ENCODE measurements at regions not wholly inside any gene's neighbourhood (a gene's known extent, or its start where the extent isn't known, plus 50 kb on each side); places are given as distances from the start of the nearest gene placed in this dataset.

GRCh38 chr3:59483191-59483590 lies 433.4 kb upstream of the CFAP20DC start:
- intact Hi-C loops (cut with DNase I), result no loop called here

GRCh38 chr3:59482684-59483083 lies 432.9 kb upstream of the CFAP20DC start:
- H3K36me3 ChIP-seq, result no peaks in the 10 kb centered on the region
- no peak for TF ChIP-seq POLR2AphosphoS5 (IDR thresholded peaks at IDR 0.05; ENCODE audit: insufficient read depth in 1 of 2, low read depth in 1 of 2)
- TF ChIP-seq CTCF (IDR thresholded peaks at IDR 0.05), result no peak
- TF ChIP-seq POLR2A (IDR thresholded peaks at IDR 0.05), result no peak

More at GRCh38 chr3:59483191-59483590, 433.4 kb upstream of the CFAP20DC start:
- no peak overlapping the region for H3K4me3 ChIP-seq
- no peak overlapping the region for H3K27ac ChIP-seq
- DNase-seq (ENCODE audit: extremely low spot score in 2 of 2), result no peak
- TF ChIP-seq POLR2A (IDR thresholded peaks at IDR 0.05) (no peak), POLR2AphosphoS5 (IDR thresholded peaks at IDR 0.05; ENCODE audit: insufficient read depth in 1 of 2, low read depth in 1 of 2) (no peak), CTCF (IDR thresholded peaks at IDR 0.05) (no peak)
- H3K36me3 ChIP-seq, result no peaks in the 10 kb centered on the region
- no peaks in the 10 kb centered on the region for H3K4me1 ChIP-seq
- no peaks in the 10 kb centered on the region for H3K9me3 ChIP-seq
- no peaks in the 10 kb centered on the region for H3K27me3 ChIP-seq

GRCh38 chr3:59481776-59482400 lies 432.1 kb upstream of the CFAP20DC start:
- Histone ChIP-seq H3K9me3 (no peaks in the 10 kb centered on the region), H3K36me3 (no peaks in the 10 kb centered on the region), H3K27ac (no peak overlapping the region), H3K4me1 (no peaks in the 10 kb centered on the region), H3K27me3 (no peaks in the 10 kb centered on the region), H3K4me3 (no peak overlapping the region)
- no peak for DNase-seq (ENCODE audit: extremely low spot score in 2 of 2)
- TF ChIP-seq POLR2AphosphoS5 (IDR thresholded peaks at IDR 0.05; ENCODE audit: insufficient read depth in 1 of 2, low read depth in 1 of 2) (no peak), CTCF (IDR thresholded peaks at IDR 0.05) (no peak), POLR2A (IDR thresholded peaks at IDR 0.05) (no peak)
- intact Hi-C loops (cut with DNase I), result no loop called here

More at GRCh38 chr3:59482684-59483083, 432.9 kb upstream of the CFAP20DC start:
- Histone ChIP-seq H3K27ac (no peak overlapping the region), H3K9me3 (no peaks in the 10 kb centered on the region), H3K4me3 (no peak overlapping the region), H3K27me3 (no peaks in the 10 kb centered on the region), H3K4me1 (no peaks in the 10 kb centered on the region)
- intact Hi-C loops (cut with DNase I), result no loop called here
- no peak for DNase-seq (ENCODE audit: extremely low spot score in 2 of 2)

GRCh38 chr3:59480486-59480995 lies 430.7 kb upstream of the CFAP20DC start:
- intact Hi-C loops (cut with DNase I), result no loop called here
- Histone ChIP-seq H3K9me3 (no peaks in the 10 kb centered on the region), H3K27me3 (no peaks in the 10 kb centered on the region), H3K4me3 (no peak overlapping the region), H3K4me1 (no peaks in the 10 kb centered on the region), H3K36me3 (no peaks in the 10 kb centered on the region), H3K27ac (no peak overlapping the region)
- TF ChIP-seq POLR2A (IDR thresholded peaks at IDR 0.05) (no peak), POLR2AphosphoS5 (IDR thresholded peaks at IDR 0.05; ENCODE audit: insufficient read depth in 1 of 2, low read depth in 1 of 2) (no peak), CTCF (IDR thresholded peaks at IDR 0.05) (no peak)
- no peak for DNase-seq (ENCODE audit: extremely low spot score in 2 of 2)

GRCh38 chr3:59473636-59474035 lies 423.8 kb upstream of the CFAP20DC start:
- DNase-seq (ENCODE audit: extremely low spot score in 2 of 2), result no peak
- intact Hi-C loops (cut with DNase I), result no loop called here

More at GRCh38 chr3:59473636-59474035, 423.8 kb upstream of the CFAP20DC start:
- H3K27me3 ChIP-seq, result no peaks in the 10 kb centered on the region
- H3K27ac ChIP-seq, result no peak overlapping the region
- H3K4me3 ChIP-seq, result no peak overlapping the region
- H3K9me3 ChIP-seq, result no peaks in the 10 kb centered on the region
- H3K4me1 ChIP-seq, result no peaks in the 10 kb centered on the region
- TF ChIP-seq POLR2A (IDR thresholded peaks at IDR 0.05) (no peak), CTCF (IDR thresholded peaks at IDR 0.05) (no peak), POLR2AphosphoS5 (IDR thresholded peaks at IDR 0.05; ENCODE audit: insufficient read depth in 1 of 2, low read depth in 1 of 2) (no peak)
- H3K36me3 ChIP-seq, result no peaks in the 10 kb centered on the region

Data from vagina (tissue), 2 donors.